NCI-H69 (cell line): ENCODE measurements at regions not wholly inside any gene's neighbourhood (a gene's known extent, or its start where the extent isn't known, plus 50 kb on each side); places are given as distances from the start of the nearest gene placed in this dataset.
"Not testable (repeated sequence)": the region's sequence is repeated elsewhere in the genome, so short reads cannot be mapped to it uniquely, and the experiment has no call there.

Source experiments
- DNase-seq: peaks from one replicate; lab custom pipeline; 2025; lab: John Stamatoyannopoulos, UW

- DNase-seq = peak; percentile 26
Measured at GRCh38 chr7:9711259-9711918, 1262.3 kb upstream of the PHF14 start.

- DNase-seq = peak; percentile 42
Measured at GRCh38 chr7:9718071-9718661, 1255.5 kb upstream of the PHF14 start.

GRCh38 chr7:9719303-9719702, 1254.4 kb upstream of the PHF14 start:
- DNase-seq = no peak

- no peak for DNase-seq
Measured at GRCh38 chr7:9719721-9720120, 1254.0 kb upstream of the PHF14 start.

- DNase-seq = not testable (repeated sequence)
Measured at GRCh38 chr7:9725940-9726663, 1247.6 kb upstream of the PHF14 start.

GRCh38 chr7:9726811-9727210, 1246.9 kb upstream of the PHF14 start:
- not testable (repeated sequence) for DNase-seq

- DNase-seq = not testable (repeated sequence)
Measured at GRCh38 chr7:9727467-9727869, 1246.2 kb upstream of the PHF14 start.

GRCh38 chr7:9728014-9728657, 1245.5 kb upstream of the PHF14 start:
- DNase-seq = not testable (repeated sequence)

GRCh38 chr7:9752033-9752432, 1221.6 kb upstream of the PHF14 start:
- DNase-seq = no peak

GRCh38 chr7:9761224-9761623, 1212.4 kb upstream of the PHF14 start:
- peak; percentile 44 for DNase-seq

GRCh38 chr7:9776900-9777299, 1196.8 kb upstream of the PHF14 start:
- no peak for DNase-seq

GRCh38 chr7:9778367-9778766, 1195.3 kb upstream of the PHF14 start:
- DNase-seq = no peak

- DNase-seq = no peak
Measured at GRCh38 chr7:9781710-9782109, 1192.0 kb upstream of the PHF14 start.

- peak; percentile 27 for DNase-seq
Measured at GRCh38 chr7:9782275-9782674, 1191.4 kb upstream of the PHF14 start.

GRCh38 chr7:9785211-9785610, 1188.5 kb upstream of the PHF14 start:
- DNase-seq = no peak

- peak; percentile 86 for DNase-seq
Measured at GRCh38 chr7:9796241-9796640, 1177.4 kb upstream of the PHF14 start.

GRCh38 chr7:9822458-9823290, 1151.0 kb upstream of the PHF14 start:
- no peak for DNase-seq

- no peak for DNase-seq
Measured at GRCh38 chr7:9835199-9835598, 1138.5 kb upstream of the PHF14 start.

- peak; percentile 56 for DNase-seq
Measured at GRCh38 chr7:9836671-9837070, 1137.0 kb upstream of the PHF14 start.

GRCh38 chr7:9842301-9842700, 1131.4 kb upstream of the PHF14 start:
- peak; percentile 47 for DNase-seq

- DNase-seq = no peak
Measured at GRCh38 chr7:9846902-9847301, 1126.8 kb upstream of the PHF14 start.

GRCh38 chr7:9854605-9855004, 1119.1 kb upstream of the PHF14 start:
- DNase-seq = no peak
